Heart right ventricle (tissue), 16 donors: ENCODE measurements at regions not wholly inside any gene's neighbourhood (a gene's known extent, or its start where the extent isn't known, plus 50 kb on each side); places are given as distances from the start of the nearest gene placed in this dataset.

Source experiments
- ATAC-seq, 8 donors: fragments of 200-7000 bp; cut with Tn5 transposase; one replicate each; pipeline ENCODE4 v1.9.1; 2020; ENCODE audit warnings: mild to moderate bottlenecking in 8 of 8, moderate library complexity in 8 of 8, moderate number of reproducible peaks in 1 of 8
- DNase-seq, 2 donors: peaks; one replicate each; pipeline ENCODE4 v3.0.0-alpha.2; 2020
- H3K27ac ChIP-seq, 10 donors: fragments of 200-600 bp; sonication (generic) in 2 of 10; one replicate each; pipeline versions ENCODE4 v1.5.0 to v1.8.0; 2020 to 2022; ENCODE audit warnings: mild to moderate bottlenecking in 3 of 10
- H3K27me3 ChIP-seq, 7 donors: fragments of 200-600 bp; one replicate each; pipeline ENCODE4 v1.8.0; 2021 to 2022; ENCODE audit warnings: mild to moderate bottlenecking in 2 of 7
- H3K36me3 ChIP-seq, 9 donors: fragments of 200-600 bp; sonication (generic) in 1 of 9; one replicate each; pipeline versions ENCODE4 v1.5.0 to v1.8.0; 2020 to 2022; ENCODE audit warnings: mild to moderate bottlenecking in 2 of 9
- H3K4me1 ChIP-seq, 9 donors: fragments of 200-600 bp; sonication (generic) in 1 of 9; one replicate each; pipeline versions ENCODE4 v1.5.0 to v1.8.0; 2020 to 2022; ENCODE audit warnings: mild to moderate bottlenecking in 4 of 9
- H3K4me3 ChIP-seq, 10 donors: fragments of 200-600 bp; sonication (generic) in 2 of 10; one replicate each; pipeline versions ENCODE4 v1.5.0 to v1.8.0; 2020 to 2022; ENCODE audit warnings: mild to moderate bottlenecking in 7 of 10, moderate library complexity in 2 of 10
- H3K9me3 ChIP-seq, 11 donors: fragments of 200-600 bp in 10 of 11; sonication (generic) in 2 of 11; one replicate each; pipeline versions ENCODE4 v1.5.0 to v1.8.0; 2013 to 2022; ENCODE audit warnings: mild to moderate bottlenecking in 2 of 11, control low read depth in 1 of 11, moderate library complexity in 1 of 11
- CTCF ChIP-seq, 9 donors: fragments of 200-600 bp; sonication (generic) in 2 of 9; IDR thresholded peaks; one replicate each; pipeline versions ENCODE4 v1.5.0 to v1.8.0; 2021 to 2022; ENCODE audit warnings: antibody characterized with exemption in 9 of 9, mild to moderate bottlenecking in 5 of 9, moderate library complexity in 1 of 9
- WGBS, 2 donors: extraction: QIAGEN DNeasy Blood & Tissue Kit; methylation state at CpG; one replicate each; pipeline ENCODE4 v1.1.7; 2013; ENCODE audit warnings: inconsistent platforms in 1 of 2; 5-methylcytosine and 5-hydroxymethylcytosine counted together
- intact Hi-C, 10 donors: fragments of 100-400 bp; cut with DNase I; formaldehyde crosslinking; loops; one replicate each; pipeline versions ENCODE4 v1.11.1 to v1.14.2; 2022
- donor health status: Arrhythmogenic right ventricular cardiomyopathy.
- donor health status: ischemic (EF 13 %, LVEDD 7.1; RV severe dilation, severe dysfunction).
- donor health status: healthy with polysubstance abuse.
- donor health status: DM: no; HTN: yes; CAD: no.
- donor health status: DM: no; HTN: no; CAD: no.
- donor health status: ischemic (EF 25% LVEDD 6.9; RV normal size, moderate dysfunction).
- donor health status: ischemic (EF 25% LVEDD 5.7; RV mildly dilated, moderate dysfunction).
- donor health status: healthy.
- donor health status: DM: yes; HTN: yes; CAD: no.
- donor health status: Ischemic cardiomyopathy.
- donor health status: ischemic (EF 35%, LVEDD 5.7; RV mildly dilated, moderate dysfunction).
- donor health status: nonischemic (EF 11% LVEDD 7.7; RV severe dilation, severe dysfunction).
- donor health status: DM: yes; HTN: yes; CAD: no.
- donor health status: PGD.
- donor health status: ischemic (EF 29% LVEDD 5.4; RV normal size, mild dysfunction).
- donor health status: nonischemic (EF 23%, LVEDD 6.1; RV moderate dilation, normal function).

- no peak overlapping the region for H3K27ac ChIP-seq
- H3K4me3 ChIP-seq: no peak overlapping the region
- H3K27me3 ChIP-seq: no peaks in the 10 kb centered on the region
- peaks cover 0 to 19% (median 5%) of the 10 kb centered on the region in 11 donors for H3K9me3 ChIP-seq
- no peaks in the 10 kb centered on the region for H3K4me1 ChIP-seq
- 91 to 100% methylated on average over 2 of the region's 2 CpGs for WGBS, 2 donors
- TF ChIP-seq CTCF (IDR thresholded peaks at IDR 0.05): peak in 1 of 9 donors; percentile 5
- DNase-seq: no peak
- no peak for ATAC-seq
- intact Hi-C loops: no loop called here
- no peaks in the 10 kb centered on the region for H3K36me3 ChIP-seq
Observed at GRCh38 chr3:106251160-106251892, 382.5 kb upstream of the CBLB start.

- no peaks in the 10 kb centered on the region for H3K27me3 ChIP-seq
- intact Hi-C loops: no loop called here
- WGBS, 2 donors: 90 to 92% methylated on average over 6 of the region's 6 CpGs
- no peak overlapping the region for H3K4me3 ChIP-seq
- H3K4me1 ChIP-seq: no peaks in the 10 kb centered on the region
- ATAC-seq (no peak), DNase-seq (no peak)
- H3K9me3 ChIP-seq: peaks cover 0 to 19% (median 3%) of the 10 kb centered on the region in 11 donors
- no peaks in the 10 kb centered on the region for H3K36me3 ChIP-seq
- TF ChIP-seq CTCF (IDR thresholded peaks at IDR 0.05): no peak
- H3K27ac ChIP-seq: no peak overlapping the region
Observed at GRCh38 chr3:106255870-106256248, 387.0 kb upstream of the CBLB start.

- H3K4me1 ChIP-seq: no peaks in the 10 kb centered on the region
- intact Hi-C loops: no loop called here
- ATAC-seq (no peak), DNase-seq (no peak)
- WGBS, 2 donors: 83% methylated on average over 11 of the region's 11 CpGs
- no peak overlapping the region for H3K4me3 ChIP-seq
- H3K27me3 ChIP-seq: no peaks in the 10 kb centered on the region
- peaks cover 0 to 13% (median 0%) of the 10 kb centered on the region in 11 donors for H3K9me3 ChIP-seq
- H3K36me3 ChIP-seq: no peaks in the 10 kb centered on the region
- no peak for TF ChIP-seq CTCF (IDR thresholded peaks at IDR 0.05)
- H3K27ac ChIP-seq: no peak overlapping the region
Observed at GRCh38 chr3:106256249-106256957, 387.6 kb upstream of the CBLB start.

GRCh38 chr3:106257172-106257571 lies 388.4 kb upstream of the CBLB start:
- ATAC-seq: no peak
- DNase-seq: no peak

More at GRCh38 chr3:106257172-106257571, 388.4 kb upstream of the CBLB start:
- H3K36me3 ChIP-seq: no peaks in the 10 kb centered on the region
- no peaks in the 10 kb centered on the region for H3K27me3 ChIP-seq
- 92 to 93% methylated on average over 3 of the region's 3 CpGs for WGBS, 2 donors
- no peak overlapping the region for H3K4me3 ChIP-seq
- H3K27ac ChIP-seq: no peak overlapping the region
- H3K9me3 ChIP-seq: peaks cover 0 to 10% (median 0%) of the 10 kb centered on the region in 11 donors
- TF ChIP-seq CTCF (IDR thresholded peaks at IDR 0.05): no peak
- no peaks in the 10 kb centered on the region for H3K4me1 ChIP-seq
- intact Hi-C loops: no loop called here
